HG02970 (cell line): ENCODE measurements at regions not wholly inside any gene's neighbourhood (a gene's known extent, or its start where the extent isn't known, plus 50 kb on each side); places are given as distances from the start of the nearest gene placed in this dataset.
"Not testable (repeated sequence)": the region's sequence is repeated elsewhere in the genome, so short reads cannot be mapped to it uniquely, and the experiment has no call there.

Experiments used
- ATAC-seq: cut with Tn5 transposase; IDR thresholded peaks from one replicate; pipeline ENCODE4 v1.9.1; 2021; ENCODE audit warnings: mild to moderate bottlenecking, moderate library complexity, moderate number of reproducible peaks; ENCODE audit not compliant: unreplicated experiment, low FRiP score

DNA sequence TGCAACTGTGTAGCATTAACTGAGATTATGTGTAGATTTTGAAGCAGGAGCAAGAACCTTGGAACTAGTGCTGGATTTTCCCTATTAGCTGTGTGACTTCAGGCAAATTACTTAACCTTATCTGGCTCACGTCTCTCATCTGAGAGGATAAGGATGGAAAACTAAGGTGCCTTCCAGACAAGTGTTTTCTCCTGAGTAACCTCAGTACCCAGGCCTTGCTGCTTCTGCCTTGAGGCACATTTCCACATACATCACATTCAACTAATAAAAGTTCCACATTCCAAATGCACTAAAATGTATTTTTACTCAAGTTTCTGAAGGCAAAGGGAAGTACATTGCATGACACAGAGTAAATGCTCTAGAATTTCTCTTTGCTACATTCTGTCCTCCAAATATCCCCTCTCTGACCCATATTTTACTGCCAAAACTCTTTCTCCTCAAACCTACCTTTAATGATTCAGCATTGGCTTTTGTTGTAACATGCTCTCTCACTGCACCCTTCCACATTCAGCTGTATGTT, 195.4 kb upstream of the ADGRL3 start:
- no peak for ATAC-seq

DNA sequence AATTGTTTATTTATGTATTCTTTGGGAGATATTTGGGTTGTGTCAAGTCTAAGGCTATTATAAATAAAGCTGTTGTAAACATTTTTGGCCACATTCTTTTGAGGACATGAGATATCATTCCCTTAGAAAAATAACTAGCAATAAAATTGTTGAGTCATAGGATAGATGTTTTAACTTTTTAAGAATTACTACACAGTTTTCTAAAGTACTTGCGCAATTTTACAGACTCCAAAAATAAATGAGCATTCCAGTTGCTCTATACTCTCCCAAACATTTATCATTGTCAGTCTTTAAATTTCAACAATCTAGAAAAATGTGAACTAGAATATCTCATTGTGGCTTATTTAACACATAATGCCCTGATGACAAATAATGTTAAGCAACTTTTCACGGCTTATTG, 189.1 kb upstream of the ADGRL3 start:
- ATAC-seq, result no peak

DNA sequence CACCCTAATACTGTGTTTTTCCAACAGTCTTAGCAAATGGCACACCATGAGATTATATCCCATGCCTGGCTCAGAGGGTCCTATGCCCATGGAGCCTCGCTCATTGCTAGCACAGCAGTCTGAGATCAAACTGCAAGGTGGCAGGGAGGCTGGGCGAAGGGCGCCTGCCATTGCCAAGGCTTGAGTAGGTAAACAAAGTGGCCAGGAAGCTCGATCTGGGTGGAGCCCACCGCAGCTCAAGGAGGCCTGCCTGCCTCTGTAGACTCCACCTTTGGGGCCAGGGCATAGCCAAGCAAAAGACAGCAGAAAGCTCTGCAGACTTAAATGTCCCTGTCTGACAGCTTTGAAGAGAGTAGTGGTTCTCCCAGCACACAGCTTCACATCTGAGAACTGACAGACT, 188.2 kb upstream of the ADGRL3 start:
- not testable (repeated sequence) for ATAC-seq

DNA sequence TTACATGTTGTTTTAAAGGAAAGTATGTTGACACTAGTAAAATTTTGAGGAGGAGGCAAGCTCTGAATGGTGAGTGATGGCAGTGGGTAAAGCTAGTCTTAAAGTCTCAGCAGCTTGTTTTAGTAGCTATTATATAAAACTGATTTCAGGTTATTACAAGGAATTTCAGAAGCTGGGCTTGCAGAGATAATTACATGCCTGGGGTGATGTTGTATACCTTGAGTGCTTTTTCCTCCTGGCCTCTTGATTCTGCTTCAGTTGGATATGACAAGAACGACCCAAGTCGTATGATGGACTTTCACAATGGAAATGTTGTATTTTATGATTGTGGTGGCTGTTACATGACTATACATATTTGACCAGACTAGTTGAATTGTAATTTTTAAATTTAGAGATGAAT, 175.5 kb upstream of the ADGRL3 start:
- ATAC-seq, result no peak

DNA sequence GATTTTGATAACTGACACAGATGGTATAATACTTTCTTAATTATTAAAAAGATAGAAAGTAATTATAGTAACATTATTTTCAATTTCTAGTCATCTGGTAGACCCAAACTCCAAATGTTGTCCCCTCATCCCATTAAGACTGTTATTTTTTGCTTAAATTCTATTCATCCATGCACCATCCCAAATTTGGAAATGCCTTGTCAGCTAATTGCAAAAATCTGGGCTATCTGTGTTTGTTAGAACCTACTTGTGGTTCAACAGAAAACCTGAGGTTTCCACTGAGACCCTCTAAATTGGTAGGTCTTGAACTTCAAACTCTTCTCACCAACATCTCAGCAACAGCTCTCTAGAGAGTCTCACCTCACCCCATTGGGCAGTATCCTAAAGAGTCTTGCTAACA, 172.2 kb upstream of the ADGRL3 start:
- ATAC-seq, result no peak

DNA sequence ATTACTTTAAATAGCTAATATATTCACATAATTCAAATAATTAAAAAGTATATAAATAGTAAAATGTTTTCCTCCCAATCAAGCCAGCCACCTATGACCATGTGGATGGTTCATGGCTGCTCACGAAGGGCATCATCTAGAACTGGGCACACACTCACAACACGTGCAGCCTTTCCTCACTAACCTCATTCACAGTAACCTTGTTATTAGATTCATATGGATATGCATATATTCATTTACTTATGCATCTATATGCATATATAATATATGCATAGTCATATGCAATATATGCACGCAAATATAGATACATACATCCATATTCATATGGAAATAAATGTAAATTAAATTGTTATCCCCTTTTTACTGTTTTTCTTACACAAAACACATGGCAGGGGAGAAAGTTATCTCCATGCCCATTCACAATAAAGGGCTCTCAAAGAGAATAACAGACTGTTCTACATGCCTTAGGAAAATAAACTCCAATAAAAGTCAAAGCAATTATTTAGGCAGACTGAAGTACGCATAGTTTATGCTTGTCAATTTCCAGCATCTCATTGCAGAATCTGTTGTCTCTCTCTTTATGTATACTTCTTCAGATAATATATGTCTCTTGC, 163.9 kb upstream of the ADGRL3 start:
- ATAC-seq, result no peak

DNA sequence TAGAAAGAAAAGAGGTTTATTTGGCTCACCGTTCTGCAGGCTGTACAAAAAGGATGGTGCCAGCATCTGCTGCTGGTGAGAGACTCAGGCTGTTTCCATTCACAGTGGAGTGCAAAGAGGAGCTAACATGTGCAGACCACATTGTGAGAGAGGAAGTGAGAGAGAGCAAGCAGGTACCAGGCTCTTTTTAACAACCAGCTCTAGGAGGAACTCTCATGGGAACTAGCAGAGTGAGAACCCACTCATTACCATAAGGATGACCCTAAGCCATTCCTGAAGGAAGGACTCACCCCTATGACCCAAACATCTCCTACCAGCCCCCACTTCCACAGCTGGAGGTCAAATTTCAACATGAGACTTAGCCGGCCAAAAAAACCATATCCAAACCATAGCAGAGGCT, 158.6 kb upstream of the ADGRL3 start:
- no peak for ATAC-seq

DNA sequence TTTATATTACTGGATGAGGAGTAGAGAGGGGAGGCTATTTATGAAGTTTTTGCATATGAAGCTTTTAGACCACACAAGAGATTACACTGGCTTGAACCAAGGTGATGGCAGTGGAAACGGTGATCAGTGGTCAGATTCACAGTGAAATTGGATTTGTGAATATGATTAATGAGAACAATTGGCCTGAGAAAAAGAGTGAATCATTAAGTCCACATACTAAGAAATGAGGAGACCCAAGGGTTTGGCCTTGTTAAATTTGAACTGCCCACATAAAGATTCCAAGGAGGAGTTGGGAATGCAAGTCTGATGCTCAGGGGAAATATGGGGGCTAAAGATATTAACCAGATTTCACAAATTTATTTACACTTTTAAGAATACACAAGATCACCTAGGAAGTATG, 155.3 kb upstream of the ADGRL3 start:
- no peak for ATAC-seq

DNA sequence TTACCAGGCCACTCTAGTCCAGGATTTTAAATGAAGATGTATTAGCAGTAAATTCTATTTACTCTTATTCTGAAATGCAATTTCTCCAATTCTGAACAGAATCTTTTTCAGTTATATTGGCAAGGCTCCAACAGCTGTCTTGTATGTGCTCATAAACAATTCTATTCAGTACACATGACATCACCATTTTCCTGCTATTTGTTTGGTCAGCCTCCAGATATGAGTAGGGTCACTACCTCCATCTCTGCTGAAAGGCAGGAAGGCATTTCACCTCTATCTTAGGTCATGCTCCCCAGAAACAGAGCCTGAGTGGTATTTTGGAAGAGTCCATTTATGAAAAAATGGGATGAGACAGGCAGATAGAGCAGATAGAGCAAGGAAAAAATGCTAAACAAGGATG, 151.1 kb upstream of the ADGRL3 start:
- no peak for ATAC-seq

DNA sequence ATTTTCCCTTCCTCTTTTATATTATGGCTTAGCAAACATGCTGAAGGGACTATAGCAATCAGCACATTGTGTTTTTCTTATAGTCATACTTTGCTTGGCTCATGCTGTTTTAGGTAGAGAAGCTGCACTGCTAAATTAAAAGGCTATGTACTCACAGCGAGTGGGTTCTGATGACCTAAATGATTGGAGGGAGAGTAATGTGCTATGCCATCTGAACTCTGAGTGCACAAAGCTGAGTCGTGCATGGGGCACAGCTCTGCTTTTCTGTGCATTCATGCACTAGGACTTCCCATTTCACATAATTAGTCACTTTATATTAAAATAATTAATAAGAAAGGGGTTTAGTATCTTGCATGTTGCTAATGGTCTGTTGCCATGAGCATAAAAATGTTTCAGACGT, 132.7 kb upstream of the ADGRL3 start:
- ATAC-seq, result no peak

DNA sequence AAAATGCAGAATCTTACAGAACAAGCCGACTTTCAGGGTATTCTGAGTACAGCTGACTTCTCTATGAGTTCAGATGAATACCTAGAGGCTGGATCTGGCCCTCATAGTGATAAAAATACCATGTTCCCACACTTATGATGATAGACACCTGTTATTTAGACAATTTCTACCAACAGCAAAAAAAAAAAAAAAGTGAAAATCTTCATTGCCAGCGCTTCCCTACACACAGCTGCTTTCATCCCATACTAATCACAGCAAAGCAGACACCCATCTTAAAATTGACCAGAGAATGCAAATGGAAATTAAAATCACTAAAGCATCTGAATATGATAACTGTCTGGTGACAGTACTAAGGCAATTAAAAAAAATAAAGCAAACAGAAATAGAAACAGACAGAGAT, 132.1 kb upstream of the ADGRL3 start:
- ATAC-seq, result no peak

DNA sequence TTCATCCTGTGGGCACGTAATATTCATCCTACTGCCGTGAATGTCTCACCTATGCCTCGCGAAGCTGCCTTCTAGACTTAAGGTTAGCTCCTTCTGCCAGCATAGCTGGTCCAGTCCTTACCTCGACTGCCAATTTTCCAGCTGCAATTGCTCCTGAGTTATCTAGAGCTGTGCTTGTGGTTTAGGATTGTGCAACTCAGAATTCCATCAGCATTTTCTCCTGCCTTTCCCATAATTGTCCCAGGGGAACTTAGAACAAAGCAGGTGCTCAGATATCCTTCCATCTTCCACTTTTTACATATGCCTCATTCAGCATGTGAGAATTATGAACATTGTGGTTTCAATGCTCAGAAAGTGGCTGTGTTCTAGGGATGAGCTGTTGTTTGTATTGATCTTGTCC, 131.4 kb upstream of the ADGRL3 start:
- no peak for ATAC-seq

DNA sequence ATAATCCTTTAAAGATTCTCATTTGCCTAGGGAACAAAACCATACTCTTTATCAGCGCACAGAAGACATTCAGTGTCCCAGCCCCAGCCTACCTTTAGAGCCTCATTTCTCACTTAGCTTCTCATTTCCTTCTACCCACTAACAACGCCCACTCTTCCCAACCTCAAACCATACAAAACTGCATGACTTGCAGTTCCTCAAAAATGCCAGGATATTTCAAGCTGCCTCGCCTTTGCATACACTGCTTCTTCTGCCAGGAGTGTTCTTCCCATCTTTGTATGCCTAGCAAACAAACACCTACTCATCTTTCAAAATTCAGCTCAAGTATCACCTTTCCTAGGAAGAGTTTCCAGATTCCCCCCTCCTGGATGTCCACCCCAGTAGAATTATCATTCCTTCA, 129.9 kb upstream of the ADGRL3 start:
- ATAC-seq, result no peak

DNA sequence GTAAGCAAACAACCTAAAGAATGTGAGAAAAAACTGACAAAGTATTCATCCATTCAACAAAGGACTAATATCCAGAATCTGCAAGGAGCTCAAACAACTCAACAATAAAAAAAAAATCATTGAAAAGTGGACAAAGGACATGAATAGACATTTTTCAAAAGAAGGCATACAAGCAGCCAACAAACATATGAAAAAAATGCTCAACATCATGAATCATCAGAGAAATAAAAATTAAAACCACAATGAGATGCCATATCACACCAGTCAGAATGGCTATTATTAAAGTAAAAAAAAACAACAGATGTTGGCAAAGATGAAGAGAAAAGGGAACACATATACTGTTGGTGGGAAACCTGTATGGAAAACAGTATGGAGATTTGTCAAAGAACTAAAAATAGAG, 120.7 kb upstream of the ADGRL3 start:
- no peak for ATAC-seq

DNA sequence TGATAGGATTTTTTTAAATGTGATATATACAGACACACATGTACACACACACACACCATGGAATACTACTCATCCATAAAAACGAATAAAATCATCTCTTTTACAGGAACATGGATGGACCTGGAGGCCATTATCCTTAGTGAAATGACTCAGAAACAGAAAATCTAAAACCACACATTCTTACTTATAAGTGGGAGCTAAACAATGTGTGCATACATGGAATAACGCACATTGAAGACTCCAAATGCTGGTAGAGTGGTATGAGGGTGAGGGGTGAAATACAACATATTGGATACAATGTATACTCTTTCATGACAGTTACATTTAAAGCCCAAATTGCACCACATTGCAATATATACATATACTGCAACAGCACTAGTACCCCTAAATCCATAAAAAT, 120.2 kb upstream of the ADGRL3 start:
- ATAC-seq, result no peak

DNA sequence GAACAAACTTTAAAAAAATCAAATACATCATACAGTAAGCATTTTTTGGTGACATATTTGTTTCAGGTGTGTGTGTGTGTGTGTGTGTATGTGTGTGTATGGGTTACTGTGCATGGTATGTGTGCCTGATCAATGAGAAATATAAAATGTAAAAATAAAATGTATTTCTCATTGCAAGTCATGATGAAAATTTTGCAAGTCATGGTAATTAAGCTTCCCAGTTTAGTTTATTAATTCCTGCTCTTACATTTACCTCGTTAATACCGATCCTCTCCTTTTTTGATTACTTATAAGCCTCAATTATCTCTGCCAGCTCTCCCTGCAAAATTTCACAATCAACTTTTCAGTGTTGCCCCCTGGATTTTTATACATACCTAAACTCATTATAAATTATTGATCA, 114.6 kb upstream of the ADGRL3 start:
- no peak for ATAC-seq

DNA sequence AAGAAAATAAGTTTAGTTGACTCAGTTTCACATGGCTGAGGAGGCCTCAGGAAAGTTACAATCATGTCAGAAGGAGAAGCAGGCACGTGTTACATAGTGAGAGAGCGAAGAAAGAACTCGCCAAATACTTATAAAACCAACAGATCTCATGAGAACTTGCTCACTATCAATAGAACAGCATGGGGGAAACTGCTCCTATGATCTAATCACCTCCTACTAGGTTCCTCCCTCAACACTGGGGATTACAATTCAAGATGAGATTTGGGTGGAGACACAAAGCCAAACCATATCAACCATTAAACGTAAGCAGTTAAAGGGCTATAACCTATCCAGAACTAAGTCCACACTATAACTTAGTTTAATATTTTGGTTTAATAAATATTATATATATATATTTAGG, 113.8 kb upstream of the ADGRL3 start:
- ATAC-seq, result no peak

DNA sequence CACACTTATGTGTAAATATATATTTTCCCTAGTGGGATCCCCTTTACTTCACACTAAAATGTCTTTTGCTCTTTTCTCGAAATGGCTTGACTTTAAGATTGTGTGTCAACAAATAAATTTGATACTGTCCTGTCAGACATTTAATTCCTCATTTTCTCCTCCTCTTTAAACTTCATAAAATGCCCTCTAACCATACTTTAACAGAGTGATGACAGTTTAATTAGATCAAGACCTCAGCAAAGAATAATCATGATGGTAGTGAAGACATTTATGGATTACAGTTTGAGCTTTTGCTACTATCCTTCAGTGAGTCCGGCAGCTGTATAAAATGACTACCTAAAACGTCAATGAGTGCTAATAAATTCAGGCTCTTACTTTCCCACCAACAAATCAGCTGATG, 113.1 kb upstream of the ADGRL3 start:
- ATAC-seq, result no peak

DNA sequence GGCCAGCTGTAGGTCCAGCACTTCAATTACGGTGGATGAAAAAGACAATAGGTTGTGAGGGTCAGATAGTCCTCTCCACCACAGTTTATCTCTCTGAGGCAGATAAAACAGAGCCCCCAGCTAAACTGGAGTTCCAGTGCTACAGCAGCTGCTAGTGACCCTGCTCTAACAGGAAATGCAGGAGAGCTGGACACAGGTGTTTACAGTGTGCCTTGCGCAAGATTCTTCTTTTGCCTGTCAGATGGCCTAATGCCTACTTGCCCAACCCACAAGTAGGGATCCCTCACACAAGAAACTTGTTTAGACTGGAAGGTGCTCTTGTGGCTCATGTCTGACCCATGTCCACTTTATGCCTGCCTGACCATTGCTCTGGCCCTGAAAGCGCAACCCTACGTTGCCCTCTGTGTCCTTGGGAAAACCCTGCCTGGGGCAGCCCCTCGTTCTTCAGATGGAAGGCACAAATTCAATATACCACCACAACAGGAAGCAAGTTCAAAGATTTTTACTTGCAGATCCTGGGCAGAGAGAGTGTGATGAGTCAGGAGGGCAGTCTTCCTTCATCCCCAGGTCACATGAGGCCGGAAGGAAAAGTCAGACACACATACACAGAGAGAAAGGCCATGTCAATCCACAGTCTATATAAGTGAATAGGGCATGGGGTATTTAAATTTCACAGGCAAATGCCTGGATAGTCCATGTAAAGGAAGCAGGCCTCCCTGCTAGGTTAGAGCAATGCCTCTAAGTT, 105.1 kb upstream of the ADGRL3 start:
- no peak for ATAC-seq

DNA sequence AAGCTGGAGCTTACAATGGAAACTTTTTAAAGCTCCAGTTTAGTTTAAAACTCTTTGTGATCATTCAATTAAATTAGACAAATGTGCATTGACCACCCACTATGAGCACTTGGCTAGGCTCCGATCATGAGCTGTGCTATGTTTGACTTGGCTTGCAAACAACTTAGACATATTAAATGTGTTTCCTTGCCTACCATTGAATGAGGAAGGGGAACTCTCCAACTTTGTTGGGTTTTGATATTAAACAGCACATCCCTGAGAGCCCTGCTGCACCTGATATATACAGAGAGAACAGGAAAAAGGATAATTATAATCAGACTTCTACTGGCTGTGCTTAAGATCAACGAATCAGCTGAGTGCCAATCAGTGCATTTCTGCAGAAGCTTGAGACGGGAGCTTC, 71.4 kb upstream of the ADGRL3 start:
- no peak for ATAC-seq

DNA sequence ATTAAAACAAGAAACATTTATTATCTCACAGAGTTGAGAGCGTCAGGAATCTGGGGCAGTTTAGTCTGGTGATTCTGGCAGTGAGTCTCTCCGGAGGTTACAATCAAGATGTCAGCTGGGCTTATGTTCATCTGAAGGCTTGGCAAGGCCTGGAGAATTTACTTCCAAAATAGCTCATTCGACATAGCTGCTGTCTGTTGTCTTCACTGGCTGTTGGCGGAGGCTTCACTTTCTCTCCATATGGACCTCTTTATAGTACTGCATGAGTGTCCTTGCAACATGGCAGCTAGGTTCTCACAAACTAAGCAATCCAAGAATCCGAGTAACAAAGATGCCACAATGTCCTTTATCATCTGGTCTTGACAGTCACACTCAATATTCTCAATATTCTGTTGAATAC, 70.2 kb upstream of the ADGRL3 start:
- ATAC-seq, result no peak

DNA sequence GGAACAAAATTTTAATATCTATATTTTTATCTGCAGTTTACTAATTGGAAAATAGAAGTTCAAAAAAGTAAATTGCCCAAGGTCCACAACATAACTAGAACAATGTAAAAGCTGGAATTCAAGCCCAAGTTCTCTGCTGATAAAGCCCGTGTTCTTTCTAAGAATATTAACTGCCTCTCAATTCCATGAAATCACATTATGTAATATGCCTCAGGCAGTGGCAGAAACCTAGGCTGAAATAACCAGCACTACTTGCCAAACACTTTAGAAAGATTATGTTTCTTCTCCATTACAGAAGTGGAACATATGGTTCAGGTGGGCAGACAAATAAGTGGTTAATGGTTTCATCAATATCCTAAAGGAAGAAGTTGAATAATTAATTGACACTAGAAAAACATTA, 56.7 kb upstream of the ADGRL3 start:
- ATAC-seq, result no peak
